ENCODE measurements at regions not wholly inside any gene's neighbourhood (a gene's known extent, or its start where the extent isn't known, plus 50 kb on each side); places are given as distances from the start of the nearest gene placed in this dataset.

DNA sequence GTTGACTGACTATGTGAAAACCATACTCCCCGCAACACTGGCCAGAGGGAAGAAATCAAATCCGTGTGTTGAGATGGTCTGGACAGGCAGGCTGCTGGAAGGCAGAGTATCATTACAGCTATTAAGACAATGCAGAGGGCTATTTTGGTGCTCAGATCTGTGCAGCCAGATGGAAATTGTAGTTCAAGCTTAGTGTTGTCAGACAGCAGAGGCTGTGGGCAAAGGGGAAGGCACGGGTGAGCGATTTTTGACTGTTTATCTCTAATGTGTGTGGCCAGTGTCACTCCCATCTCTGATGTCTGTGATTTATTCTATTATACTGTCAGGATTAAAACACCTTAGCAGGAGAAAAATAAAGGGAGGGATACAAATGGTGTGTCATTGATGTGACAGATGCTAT lies 984.4 kb upstream of the WWC1 start:
- DNase-seq (ENCODE audit: low read depth in 2 of 2), result no peak

DNA sequence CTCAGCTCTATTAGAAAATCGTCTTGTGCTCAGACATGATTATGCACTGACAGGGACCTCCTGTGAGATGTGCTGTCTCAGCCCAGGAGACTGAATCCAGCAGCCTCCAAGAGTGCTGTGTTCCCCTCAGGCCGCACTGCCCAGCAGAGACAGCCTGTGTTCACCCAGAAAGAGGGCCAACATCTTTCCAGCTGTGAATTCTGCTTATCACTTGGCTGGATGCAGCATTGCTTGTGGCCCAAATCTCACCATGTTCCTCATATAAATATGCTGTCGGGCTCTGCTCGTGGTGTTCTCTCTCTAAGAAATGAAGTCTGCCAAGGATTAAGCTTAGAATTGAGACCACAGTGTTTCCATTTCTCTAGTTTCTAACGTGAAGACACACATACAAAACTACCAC lies 983.0 kb upstream of the WWC1 start:
- no peak for DNase-seq (ENCODE audit: low read depth in 2 of 2)

DNA sequence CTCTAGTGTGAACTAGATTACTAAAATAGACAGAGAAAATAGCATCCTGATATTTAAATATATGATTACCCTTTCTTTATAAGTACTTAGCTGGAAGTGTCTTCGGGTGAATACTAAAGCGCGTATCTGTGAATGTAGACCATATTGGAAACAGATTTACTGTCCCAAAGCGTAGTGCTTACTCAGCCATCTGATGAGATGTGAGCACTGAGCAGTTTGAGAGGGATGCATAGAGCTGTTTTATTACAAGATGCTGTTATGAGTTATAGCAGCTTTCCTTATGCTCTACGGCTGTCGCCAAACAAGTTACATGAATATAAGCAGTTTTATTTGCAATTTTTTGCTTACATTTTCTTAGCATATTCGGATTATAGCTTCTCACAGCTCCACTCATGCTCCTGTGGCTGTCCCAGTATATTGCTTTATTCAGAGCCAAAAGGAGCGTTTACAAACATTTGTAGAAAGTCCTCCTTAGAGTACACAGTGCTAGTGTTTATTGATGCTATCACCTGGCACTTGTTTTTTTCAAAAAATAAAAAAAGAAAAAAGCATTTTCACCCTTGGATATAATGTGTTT lies 981.4 kb upstream of the WWC1 start:
- no peak for DNase-seq (ENCODE audit: low read depth in 2 of 2)

DNA sequence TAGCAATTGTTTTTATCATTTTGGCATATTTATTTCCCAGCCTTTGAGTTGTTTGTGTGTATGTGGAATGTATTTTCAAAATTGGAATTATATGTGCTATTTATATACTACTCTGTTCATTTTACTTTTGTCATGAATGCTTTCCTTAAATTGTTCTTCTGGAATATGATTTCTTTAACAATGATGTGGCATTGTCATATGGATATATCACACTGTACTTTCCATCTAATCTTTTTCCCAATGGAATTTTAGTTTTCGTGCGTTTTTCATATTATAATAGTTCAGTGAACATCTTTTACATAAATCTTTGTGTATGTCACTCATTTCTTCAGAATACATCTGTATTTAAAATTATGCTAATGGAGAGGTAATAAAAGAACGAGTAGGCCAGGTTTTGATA lies 980.1 kb upstream of the WWC1 start:
- DNase-seq (ENCODE audit: low read depth in 2 of 2), result no peak

DNA sequence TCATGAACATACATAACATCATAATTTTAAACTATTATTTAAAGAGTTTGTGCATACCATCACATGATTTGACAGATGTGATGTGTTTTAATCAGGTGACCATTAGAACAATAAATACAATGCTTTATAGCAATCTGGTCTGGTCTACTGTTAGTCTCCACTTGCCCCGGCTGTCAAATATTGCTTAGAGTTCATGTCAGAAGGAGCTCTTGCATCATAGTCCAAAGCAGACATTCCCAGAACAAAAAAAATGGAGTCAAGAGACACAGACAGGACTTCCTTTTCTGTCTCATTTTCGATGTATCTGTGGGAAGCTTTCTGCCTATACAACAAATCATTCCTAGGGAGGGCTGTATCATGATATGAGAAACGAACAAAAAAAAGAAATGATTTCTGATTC lies 979.2 kb upstream of the WWC1 start:
- no peak for DNase-seq (ENCODE audit: low read depth in 2 of 2)

DNA sequence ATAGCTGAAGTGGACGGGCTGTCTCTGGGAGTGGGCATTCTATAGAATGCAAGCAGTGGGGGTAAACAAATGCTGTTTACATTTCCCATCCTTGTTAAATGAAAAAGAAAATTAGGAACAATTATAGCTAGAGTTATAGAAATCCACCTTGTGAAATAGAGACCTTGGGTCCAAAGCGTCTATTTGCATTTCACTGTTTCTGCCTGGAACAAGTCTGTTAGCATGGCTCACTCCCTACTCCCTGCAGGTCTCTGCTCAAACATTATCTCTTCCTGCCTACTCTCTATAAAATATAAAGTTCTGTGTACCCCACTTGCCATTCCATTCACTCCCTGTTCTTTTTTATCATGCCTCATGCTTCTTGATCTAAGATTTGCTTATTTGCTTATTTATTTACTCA lies 975.7 kb upstream of the WWC1 start:
- no peak for DNase-seq (ENCODE audit: low read depth in 2 of 2)

DNA sequence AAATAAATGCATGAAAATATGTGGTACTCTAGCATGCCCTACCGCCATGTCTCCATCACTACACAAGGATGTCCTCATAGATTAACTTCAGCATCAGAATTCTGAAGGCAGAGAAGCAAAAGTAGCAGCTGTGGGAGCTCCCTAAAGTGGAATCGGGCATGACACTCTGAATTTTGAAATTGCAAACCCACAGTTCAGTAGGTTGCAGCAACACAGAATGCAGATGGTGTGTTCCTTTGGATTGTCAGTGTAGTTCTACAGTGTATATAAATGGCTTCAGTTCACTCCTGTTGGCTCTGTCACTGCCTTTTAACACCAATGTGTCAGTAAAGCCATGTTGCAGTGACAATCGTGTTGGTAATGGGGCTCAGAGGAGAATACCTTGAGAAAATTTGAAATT lies 973.6 kb upstream of the WWC1 start:
- no peak for DNase-seq (ENCODE audit: low read depth in 2 of 2)

DNA sequence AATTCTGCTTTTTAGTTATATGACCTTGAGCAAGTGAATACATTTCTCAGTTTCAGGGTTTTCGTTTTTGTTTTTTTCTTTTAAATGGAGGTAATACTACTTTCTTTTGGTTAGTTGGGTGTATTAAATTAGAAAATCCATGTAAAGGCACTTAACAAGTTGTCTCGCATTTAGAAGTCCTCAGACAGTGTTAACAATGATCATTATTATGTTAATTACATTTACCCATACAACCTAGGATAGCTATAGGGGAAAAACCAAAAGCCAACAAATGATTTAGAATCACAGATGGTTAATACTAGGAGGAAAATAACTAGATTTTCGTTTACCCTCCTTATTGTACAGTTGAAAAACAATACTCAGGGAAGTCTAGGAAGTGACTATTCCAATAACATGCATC lies 972.2 kb upstream of the WWC1 start:
- no peak for DNase-seq (ENCODE audit: low read depth in 2 of 2)

DNA sequence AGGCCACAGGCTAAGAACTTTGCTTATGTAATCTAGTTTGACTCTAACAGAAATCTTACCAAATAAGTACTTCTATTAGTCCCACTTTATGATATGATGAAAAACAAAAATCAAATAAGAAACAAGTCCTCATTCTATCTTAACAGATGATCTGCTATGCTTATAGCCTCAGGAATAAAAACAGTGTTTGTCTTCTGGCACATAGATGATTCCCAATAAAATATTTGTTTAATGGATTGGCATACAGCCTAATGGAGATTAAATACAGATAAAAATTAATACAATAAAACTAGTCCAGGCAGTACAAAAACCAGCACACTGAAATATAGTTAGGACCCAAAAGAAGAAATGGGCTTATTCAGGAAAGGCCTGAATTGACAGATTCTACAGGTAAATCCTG lies 971.4 kb upstream of the WWC1 start:
- DNase-seq (ENCODE audit: low read depth in 2 of 2), result no peak

DNA sequence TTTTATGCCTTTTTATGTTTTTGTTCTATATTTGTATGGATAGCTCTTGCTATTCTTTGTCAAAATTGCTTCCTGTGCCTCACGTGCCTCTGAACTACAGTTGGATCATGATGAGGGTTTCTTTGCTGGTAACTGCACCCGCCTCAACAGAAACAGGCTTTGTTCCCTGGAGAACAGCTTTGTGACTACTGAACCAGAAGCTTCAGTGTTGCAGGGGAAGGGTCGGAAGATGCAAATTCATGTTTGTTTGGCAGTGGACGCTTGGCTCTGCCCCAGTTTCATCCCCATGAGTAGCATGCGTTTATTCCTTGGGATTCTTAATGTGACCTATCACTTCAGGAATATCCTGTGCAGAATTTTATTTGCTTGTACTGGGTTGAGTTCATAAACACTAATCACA lies 959.1 kb upstream of the WWC1 start:
- DNase-seq (ENCODE audit: low read depth in 2 of 2), result no peak

DNA sequence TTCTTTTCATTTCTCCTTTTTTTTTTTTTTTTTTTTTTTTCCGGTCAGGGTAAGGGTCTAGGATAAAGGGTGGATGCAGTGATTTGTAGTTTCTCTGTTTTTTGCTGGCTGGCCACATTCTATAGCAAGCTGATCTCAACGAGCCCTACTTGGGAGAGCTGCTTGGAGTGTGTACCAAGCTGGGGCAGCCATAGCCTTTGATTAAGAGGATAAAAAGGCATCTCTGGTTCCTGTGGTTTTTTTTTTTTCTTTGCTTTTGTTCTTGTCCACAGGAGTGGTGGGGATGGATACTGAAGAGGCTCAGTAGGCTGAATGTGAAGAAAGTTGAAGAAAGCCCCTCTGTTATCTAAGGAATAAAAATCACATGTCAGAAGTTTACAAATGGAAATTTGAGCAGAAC lies 955.3 kb upstream of the WWC1 start:
- no peak for DNase-seq (ENCODE audit: low read depth in 2 of 2)

DNA sequence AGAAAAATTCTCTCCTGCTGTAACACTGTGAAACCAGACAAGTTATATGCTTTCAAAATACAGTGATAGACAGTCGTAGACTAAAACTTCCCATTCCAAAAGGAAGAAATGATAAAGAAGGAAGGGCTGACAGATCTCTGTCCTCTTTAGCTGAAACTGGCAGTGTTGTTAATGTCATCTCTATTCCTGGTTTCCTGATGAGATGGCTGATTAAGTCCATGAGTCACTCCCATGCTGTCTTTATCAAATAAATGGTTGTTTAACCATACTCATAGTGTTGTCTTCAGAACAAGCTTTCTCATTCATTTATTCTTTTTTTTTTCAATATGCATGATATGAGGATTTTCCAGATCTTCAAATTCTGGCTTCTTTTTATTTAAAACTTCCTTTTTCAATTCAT lies 952.2 kb upstream of the WWC1 start:
- no peak for DNase-seq (ENCODE audit: low read depth in 2 of 2)

DNA sequence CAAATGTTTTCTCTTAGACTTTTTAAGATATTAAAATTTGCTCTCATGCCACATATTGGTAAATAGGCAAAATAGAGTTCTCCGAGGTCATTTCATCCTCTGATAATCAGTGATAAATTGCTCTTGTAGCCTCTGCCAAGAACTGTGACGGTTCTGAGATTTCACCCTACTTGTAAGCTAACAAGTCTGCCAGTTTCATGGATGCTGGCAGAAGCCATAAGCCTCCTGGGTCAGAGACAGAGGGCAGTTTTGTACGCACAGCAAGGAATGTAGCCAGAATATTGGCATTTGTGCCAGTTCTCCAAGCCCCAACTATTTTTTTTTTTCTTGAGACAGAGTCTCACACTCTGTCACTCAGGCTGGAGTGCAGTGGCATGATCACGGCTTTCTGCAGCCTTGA lies 945.0 kb upstream of the WWC1 start:
- no peak for DNase-seq (ENCODE audit: low read depth in 2 of 2)

DNA sequence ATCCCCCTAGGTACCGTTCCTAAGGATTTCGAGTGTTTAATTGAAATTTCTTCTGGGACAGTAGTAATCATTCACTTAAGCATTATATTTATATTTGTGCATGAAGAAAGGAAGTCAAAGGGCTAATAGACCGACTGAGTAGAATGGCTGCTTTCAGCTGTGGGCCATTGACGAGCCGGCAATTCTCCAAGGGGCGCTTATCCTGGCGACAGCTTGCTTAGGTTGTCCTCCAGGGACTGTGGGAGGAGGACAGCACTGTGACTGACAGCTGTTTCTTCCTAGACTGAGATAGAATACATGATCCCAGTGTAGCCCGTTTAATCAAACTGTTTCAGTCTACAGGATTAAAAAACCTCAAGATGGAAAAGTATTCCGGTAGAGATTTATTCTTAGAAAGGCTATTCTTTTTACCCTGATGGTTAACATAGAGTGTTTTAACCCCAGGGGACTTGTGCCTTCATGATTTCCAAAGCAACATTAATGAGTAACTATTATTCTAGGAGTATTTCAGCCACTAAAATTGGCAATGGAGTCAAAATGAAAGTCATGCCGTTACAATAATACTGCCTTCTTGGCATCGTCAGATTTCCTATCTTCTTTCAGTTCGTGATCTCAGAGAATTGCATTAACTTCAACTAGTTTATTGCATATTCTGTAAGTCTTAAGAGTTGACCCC lies 943.1 kb upstream of the WWC1 start:
- no peak for DNase-seq (ENCODE audit: low read depth in 2 of 2)

DNA sequence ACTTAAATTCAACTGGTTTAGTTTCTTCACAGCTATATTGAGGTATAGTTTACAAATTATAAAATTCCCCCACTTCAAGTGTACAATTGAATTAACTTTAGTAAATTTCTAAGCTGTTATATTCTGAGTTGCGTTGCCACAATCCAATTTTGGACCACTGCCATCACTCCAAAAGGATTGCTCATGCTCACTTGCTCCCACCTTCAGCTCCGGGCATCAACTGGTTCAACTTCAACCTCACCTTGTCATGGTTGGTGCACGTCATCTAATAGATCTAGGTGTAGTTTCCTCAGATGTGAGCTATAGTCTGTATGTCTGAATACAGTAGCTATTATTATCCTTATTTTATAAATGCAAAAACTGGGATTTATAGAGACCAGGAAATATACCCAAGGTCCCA lies 942.5 kb upstream of the WWC1 start:
- DNase-seq (ENCODE audit: low read depth in 2 of 2), result no peak

DNA sequence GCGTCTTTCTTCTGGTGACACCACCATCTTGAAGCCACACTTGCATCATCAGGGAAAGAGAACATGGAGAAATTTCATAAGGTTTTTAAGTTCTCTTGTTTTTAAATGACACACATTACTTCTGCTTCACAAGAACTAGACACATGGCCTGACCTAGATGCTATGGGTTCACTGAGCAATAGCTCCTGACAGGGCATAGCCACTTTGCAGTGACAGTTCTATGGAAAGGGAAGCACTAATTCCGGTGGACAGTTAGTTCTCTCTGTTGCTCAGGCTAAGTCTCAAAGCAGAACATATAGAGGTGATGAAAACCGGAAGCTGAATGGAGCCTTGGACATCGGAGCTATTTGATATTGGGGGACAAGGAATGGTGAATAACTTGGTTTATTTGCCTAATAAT lies 940.1 kb upstream of the WWC1 start:
- DNase-seq (ENCODE audit: low read depth in 2 of 2), result no peak

DNA sequence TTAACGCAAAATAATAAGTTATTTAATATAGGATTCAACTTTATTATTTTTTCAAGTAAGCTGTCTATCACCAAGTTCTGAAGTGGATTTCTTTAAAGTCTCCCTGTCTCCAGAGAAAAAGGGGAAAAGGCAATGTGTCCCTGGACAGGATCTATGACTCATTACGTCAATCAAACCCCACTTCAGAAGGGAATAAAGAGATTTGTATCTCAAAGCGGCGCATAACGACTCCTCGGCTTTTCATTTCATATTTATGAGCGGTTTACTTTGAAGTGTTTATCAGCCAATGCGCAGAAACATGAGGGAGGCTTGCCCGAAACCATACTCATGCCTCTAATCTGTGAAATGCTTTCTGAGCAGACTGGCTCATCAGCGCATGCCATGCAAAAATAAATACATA lies 938.6 kb upstream of the WWC1 start:
- no peak for DNase-seq (ENCODE audit: low read depth in 2 of 2)

DNA sequence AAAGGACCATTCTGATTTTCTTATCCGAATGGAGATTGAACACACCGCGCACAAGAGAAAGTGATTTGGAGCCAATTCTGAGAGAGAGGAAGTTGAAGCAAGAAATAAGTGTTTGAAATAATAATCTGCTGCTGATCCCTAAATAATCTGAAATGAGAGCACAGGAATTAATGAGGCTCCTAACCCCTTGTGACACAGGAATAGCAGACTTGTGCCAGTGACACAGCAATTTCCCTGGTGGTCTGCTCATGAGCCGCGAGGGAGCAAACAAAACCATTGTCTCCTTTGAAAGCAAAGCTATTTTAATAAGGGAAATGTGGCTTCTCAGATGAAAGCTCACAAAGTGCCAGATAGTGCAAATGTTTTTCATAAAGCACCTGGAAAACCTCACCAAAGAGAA lies 936.1 kb upstream of the WWC1 start:
- DNase-seq (ENCODE audit: low read depth in 2 of 2), result no peak

DNA sequence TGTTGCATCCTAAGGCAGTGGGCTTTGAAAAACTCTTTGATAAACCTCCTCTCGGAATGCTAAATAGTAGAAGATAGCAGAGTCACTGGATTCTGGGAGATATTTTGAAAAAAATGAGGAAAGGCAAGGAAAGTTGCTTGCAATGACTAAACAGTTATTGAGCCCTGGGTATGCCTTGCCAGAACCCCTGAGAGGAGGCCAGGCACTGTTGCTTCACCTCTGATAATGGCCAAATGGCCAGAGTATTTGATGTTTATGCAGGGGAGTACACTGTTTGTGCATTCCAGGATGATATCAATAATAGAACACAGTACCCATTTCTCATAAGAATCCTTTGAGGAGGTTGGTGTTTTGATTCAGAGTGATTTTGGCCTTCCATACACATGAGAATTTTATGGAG lies 935.1 kb upstream of the WWC1 start:
- DNase-seq (ENCODE audit: low read depth in 2 of 2), result no peak

DNA sequence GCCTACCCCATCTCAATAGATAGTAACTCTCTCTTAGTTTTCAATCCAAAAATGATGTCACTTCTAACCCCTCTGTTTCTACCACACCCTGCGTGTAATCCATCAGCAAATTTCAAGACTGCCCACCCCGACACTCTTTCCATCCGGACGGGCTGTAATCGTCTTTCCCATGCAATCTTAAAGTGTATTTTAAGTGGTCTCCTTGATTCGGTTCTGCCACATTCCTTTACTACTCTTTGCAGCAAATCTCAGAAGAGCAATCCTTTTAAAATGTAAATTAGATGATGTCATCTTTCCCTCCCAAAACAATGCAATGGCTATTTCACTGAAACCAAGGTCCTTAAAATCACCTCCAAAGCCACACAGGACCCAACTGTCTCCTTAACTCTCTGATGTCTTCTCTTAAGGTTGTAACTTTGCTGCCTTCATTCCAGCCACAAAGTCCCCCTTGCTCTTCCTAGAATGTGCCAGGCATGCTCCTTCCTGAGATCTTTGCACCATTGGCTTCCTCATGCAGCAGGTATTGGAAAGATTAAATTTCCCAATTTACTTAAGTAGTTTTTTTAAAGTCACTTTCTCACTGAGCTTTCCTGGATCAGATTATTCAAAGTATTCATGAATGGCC lies 932.5 kb upstream of the WWC1 start:
- no peak for DNase-seq (ENCODE audit: low read depth in 2 of 2)

DNA sequence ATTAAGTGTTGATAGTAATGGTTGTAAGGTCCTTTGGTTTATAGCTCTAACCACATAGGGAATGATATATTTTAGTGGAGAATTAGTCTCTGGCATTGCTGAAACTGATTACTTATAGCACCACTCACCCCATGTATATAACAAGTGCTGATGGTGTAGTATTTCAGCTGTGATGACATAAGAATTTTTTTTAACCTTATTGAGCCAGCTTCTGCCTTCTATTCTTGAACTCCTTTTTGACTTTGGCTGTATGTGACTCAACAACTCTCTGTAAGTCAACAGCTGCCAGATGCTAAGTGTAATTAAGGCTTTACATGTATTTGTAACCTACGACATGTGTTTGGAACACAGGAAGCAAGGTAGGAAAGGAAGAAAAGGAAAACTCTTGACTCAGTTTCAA lies 929.6 kb upstream of the WWC1 start:
- no peak for DNase-seq (ENCODE audit: low read depth in 2 of 2)

DNA sequence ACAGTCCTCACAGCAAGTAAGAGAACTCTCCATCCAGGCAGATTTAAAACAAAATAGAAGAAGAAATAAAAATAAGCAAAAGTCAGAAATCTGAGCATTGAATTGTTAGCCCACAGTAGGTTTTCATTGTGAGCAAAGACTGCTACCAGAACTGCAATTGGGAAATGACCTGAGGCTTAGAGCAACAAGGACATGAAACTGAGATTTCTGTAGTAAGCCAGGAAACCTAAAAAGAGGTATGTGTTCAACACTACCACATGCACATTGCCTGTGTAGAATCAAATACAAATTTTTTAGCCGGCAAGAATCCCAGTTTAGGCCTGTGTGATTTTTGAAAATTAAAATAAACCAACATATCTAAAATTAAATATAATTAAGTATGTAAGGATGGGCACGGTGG lies 928.4 kb upstream of the WWC1 start:
- no peak for DNase-seq (ENCODE audit: low read depth in 2 of 2)

DNA sequence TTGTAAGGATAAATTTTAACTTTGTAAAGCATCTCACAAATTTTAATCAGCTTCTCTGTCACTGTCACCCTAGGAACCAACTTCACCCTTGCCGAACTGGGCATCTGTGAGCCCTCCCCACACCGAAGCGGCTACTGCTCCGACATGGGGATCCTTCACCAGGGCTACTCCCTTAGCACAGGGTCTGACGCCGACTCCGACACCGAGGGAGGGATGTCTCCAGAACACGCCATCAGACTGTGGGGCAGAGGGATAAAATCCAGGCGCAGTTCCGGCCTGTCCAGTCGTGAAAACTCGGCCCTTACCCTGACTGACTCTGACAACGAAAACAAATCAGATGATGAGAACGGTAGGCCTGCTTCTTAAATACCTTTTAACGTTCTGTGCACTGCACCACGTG lies 916.3 kb upstream of the WWC1 start:
- DNase-seq (ENCODE audit: low read depth in 2 of 2), result no peak

All from stimulated activated CD4-positive, alpha-beta T cell treated with anti-CD3 and anti-CD28 coated beads, Interleukin-1b, Interleukin-23, amount 100 ng/mL, for 4 hours (primary cell).